ENCODE measurements at regions not wholly inside any gene's neighbourhood (a gene's known extent, or its start where the extent isn't known, plus 50 kb on each side); places are given as distances from the start of the nearest gene placed in this dataset.

- no peak overlapping the region for H3K27ac ChIP-seq (ENCODE audit: control insufficient read depth, insufficient read depth)
- intact Hi-C loops (cut with micrococcal nuclease; ENCODE audit: unreplicated experiment): no loop called here
- ChIA-PET CTCF (no interaction called here), RAD21 (ENCODE audit: unreplicated experiment) (no interaction called here), POLR2A (no interaction called here), SMC1A (ENCODE audit: uncharacterized antibody, unreplicated experiment) (interaction anchor here (0.5 kb wide), 1 partner anchor 300 kb away, joined by 3 read pairs; no protein-coding TSS in a partner anchor)
- H3K27me3 ChIP-seq (replicated peaks in 1 of 2; ENCODE audit: control insufficient read depth in 2 of 2, insufficient read depth in 2 of 2, low read length in 1 of 2): no peaks in the 10 kb centered on the region
- H3K9me3 ChIP-seq (replicated peaks; ENCODE audit: control insufficient read depth, insufficient read depth, low read length): no peaks in the 10 kb centered on the region
- TF ChIP-seq PML (IDR thresholded peaks at IDR 0.05; ENCODE audit: low read length): no peak
- no peak for TF ChIP-seq CTCF (IDR thresholded peaks at IDR 0.05 in 2 of 3, conservative IDR thresholded peaks at IDR 0.05 in 1 of 3; ENCODE audit: control insufficient read depth in 2 of 3, extremely low read depth in 1 of 3, insufficient read depth in 1 of 3, low read depth in 3 of 3, low read length in 3 of 3)
- TF ChIP-seq FOXM1 (IDR thresholded peaks at IDR 0.05; ENCODE audit: low read depth, low read length): no peak
- TF ChIP-seq, protein P1, sequence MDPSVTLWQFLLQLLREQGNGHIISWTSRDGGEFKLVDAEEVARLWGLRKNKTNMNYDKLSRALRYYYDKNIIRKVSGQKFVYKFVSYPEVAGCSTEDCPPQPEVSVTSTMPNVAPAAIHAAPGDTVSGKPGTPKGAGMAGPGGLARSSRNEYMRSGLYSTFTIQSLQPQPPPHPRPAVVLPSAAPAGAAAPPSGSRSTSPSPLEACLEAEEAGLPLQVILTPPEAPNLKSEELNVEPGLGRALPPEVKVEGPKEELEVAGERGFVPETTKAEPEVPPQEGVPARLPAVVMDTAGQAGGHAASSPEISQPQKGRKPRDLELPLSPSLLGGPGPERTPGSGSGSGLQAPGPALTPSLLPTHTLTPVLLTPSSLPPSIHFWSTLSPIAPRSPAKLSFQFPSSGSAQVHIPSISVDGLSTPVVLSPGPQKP (IDR thresholded peaks at IDR 0.05; ENCODE audit: low read depth, low read length): no peak
- TF ChIP-seq MTA3 (IDR thresholded peaks at IDR 0.05; ENCODE audit: borderline replicate concordance, low read length): no peak
- no peak for TF ChIP-seq HSF1 (IDR thresholded peaks at IDR 0.05; ENCODE audit: low read depth, low read length)
- H2AFZ ChIP-seq (ENCODE audit: control insufficient read depth, low read depth, low read length): no peak overlapping the region
- FAIRE-seq (no peak), ATAC-seq (no peak), DNase-seq (ENCODE audit: low read depth, low spot score) (no peak)
- no peak overlapping the region for H3K4me3 ChIP-seq
- no TSS peak for BruUV-seq (replicated peaks)
- in situ Hi-C loops (cut with MboI): no loop called here
- H3K9ac ChIP-seq (ENCODE audit: control insufficient read depth, insufficient read depth, low read length): no peak overlapping the region
- no peaks in the 10 kb centered on the region for H3K4me1 ChIP-seq (ENCODE audit: control insufficient read depth, insufficient read depth, low read length)
- H3K36me3 ChIP-seq (ENCODE audit: control insufficient read depth in 2 of 2, insufficient read depth in 2 of 2, low read length in 1 of 2): no peaks in the 10 kb centered on the region
- no peaks in the 10 kb centered on the region for H4K20me1 ChIP-seq (ENCODE audit: control insufficient read depth, insufficient read depth)
- no peak overlapping the region for H3K4me2 ChIP-seq (ENCODE audit: control insufficient read depth, insufficient read depth)
- 40% methylated on average over 2 of the region's 2 CpGs for WGBS (ENCODE audit: insufficient coverage, insufficient replicate concordance, low lambda C conversion rate, missing lambda C conversion rate)
- no peaks in the 10 kb centered on the region for H3K79me2 ChIP-seq (ENCODE audit: control insufficient read depth, insufficient read depth, low read length)
These were observed 1027.0 kb upstream of the COX7C start for GRCh38 chr5:85590764-85591163.
